ENCODE measurements at regions not wholly inside any gene's neighbourhood (a gene's known extent, or its start where the extent isn't known, plus 50 kb on each side); places are given as distances from the start of the nearest gene placed in this dataset.

DNA sequence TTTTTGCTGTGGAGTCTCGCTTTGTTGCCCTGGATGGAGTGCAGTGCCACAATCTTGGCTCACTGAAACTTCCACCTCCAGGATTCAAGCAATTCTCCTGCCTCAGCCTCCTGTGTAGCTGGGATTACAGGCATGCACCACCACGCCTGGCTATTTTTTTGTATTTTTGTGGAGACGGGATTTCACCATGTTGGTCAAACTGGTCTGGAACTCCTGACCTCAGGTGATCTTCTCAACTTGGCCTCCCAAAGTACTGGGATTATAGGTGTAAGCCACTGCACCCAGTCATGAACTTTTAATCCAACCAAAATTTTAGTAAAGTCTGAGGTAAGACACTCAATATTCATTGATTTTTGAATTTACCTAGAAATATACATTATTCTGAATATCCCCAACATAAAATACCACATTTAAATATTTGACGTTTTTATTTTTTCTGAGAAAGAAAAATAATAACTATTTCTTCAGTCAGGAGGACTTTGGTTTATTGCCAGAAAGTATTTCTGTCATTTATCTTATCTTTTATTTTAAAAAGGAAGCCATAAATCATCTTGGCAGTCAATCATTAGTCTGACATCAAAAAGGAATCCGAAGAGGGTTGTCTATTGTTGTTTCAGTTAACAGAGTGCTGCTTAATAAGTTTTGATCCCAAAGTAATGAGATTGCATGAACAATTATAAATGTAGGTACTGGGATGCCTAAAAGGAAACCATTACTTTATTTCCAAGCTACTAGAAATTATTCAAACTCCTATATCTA, 102.2 kb upstream of the GRIA4 start:
- TF ChIP-seq, protein P1, sequence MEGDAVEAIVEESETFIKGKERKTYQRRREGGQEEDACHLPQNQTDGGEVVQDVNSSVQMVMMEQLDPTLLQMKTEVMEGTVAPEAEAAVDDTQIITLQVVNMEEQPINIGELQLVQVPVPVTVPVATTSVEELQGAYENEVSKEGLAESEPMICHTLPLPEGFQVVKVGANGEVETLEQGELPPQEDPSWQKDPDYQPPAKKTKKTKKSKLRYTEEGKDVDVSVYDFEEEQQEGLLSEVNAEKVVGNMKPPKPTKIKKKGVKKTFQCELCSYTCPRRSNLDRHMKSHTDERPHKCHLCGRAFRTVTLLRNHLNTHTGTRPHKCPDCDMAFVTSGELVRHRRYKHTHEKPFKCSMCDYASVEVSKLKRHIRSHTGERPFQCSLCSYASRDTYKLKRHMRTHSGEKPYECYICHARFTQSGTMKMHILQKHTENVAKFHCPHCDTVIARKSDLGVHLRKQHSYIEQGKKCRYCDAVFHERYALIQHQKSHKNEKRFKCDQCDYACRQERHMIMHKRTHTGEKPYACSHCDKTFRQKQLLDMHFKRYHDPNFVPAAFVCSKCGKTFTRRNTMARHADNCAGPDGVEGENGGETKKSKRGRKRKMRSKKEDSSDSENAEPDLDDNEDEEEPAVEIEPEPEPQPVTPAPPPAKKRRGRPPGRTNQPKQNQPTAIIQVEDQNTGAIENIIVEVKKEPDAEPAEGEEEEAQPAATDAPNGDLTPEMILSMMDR (IDR thresholded peaks at IDR 0.05; ENCODE audit: control insufficient read depth, extremely low read depth, insufficient read depth), result no peak
- H3K4me3 ChIP-seq (ENCODE audit: low read depth, low read length), result no peak overlapping the region

DNA sequence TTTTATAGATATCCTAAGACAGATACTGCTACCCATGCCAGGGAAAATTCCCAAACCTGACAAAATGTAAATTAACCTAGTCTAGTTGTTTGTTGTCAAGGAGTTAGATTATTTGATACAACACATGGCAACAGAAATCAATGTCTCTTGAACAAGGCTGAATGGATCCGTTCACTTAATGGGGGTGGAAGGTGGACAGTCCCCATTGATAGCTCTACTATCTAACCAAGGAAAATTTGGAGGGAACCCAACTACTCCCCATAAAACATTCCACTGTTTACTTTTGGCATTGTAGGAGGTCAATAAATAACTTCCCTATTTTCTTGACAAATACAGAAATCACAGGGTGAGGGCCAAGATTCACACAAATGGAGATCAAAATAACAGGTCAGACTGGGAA, 117.9 kb upstream of the GRIA4 start:
- DNase-seq (ENCODE audit: low read depth), result peak; percentile 52
- TF ChIP-seq, protein P1 (IDR thresholded peaks at IDR 0.05; ENCODE audit: control insufficient read depth, extremely low read depth, insufficient read depth), result no peak
- H3K4me3 ChIP-seq (ENCODE audit: low read depth, low read length), result no peak overlapping the region

More for the DNA sequence above, 102.2 kb upstream of the GRIA4 start:
- no peak for DNase-seq (ENCODE audit: low read depth)

DNA sequence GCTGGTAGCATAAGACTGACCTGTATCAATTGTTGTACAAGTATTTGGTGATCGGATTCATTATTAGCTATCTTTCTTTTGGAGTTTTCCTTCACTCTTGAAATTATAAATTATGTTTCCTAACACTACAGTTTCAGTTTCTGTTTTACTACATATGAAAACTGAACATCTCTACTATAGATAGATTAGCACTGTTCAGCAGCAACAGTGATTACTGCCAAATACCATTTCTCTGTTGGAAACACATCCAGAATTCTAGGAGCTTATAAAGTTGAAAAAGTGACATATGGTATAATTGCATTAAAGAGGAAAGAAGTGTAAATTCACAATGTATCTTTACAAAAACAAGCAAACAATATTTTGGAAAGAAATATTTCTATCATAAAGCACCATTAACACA, 118.5 kb upstream of the GRIA4 start:
- DNase-seq (ENCODE audit: low read depth), result no peak
- TF ChIP-seq, protein P1 (IDR thresholded peaks at IDR 0.05; ENCODE audit: control insufficient read depth, extremely low read depth, insufficient read depth), result no peak
- H3K4me3 ChIP-seq (ENCODE audit: low read depth, low read length), result no peak overlapping the region

DNA sequence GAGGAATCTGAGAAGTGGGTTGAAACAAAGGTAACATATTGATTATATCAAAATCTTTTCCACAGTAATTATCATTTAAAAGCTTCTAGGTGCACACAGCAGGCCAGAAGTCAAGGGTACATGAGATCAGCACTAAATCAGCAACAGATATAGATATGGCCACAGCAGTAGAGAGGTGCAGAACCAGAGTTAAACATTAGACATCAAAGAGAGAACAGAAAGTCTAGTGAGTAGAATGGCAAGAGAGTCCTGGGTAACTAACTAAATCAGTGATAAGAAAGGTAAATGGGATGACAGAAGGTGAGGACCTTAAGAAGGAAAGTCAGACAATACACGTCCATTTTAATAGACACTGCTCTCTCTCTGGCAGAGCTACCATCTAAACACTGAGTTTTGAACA, 119.5 kb upstream of the GRIA4 start:
- no peak overlapping the region for H3K4me3 ChIP-seq (ENCODE audit: low read depth, low read length)
- TF ChIP-seq, protein P1 (IDR thresholded peaks at IDR 0.05; ENCODE audit: control insufficient read depth, extremely low read depth, insufficient read depth), result no peak
- DNase-seq (ENCODE audit: low read depth), result no peak

DNA sequence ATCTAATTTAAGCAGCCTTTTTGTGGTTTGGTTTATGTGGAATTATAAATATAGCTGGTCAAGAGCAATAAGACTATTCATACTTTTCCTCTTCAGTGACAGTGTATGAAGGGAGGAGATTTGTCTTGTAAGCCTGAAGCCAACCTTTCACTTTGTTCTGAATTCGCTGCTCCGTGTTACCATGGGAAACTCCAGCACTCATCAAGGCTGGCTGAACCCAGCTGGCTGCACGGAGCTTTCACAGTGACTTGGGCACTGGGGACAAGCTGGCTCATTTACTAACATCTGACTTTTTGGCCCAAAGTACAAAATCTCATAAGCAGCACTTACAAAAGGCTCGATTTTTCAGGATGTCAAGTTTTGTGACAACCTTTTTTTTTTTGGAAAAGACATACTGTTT, 120.4 kb upstream of the GRIA4 start:
- TF ChIP-seq, protein P1 (IDR thresholded peaks at IDR 0.05; ENCODE audit: control insufficient read depth, extremely low read depth, insufficient read depth), result no peak
- DNase-seq (ENCODE audit: low read depth), result no peak
- no peak overlapping the region for H3K4me3 ChIP-seq (ENCODE audit: low read depth, low read length)

DNA sequence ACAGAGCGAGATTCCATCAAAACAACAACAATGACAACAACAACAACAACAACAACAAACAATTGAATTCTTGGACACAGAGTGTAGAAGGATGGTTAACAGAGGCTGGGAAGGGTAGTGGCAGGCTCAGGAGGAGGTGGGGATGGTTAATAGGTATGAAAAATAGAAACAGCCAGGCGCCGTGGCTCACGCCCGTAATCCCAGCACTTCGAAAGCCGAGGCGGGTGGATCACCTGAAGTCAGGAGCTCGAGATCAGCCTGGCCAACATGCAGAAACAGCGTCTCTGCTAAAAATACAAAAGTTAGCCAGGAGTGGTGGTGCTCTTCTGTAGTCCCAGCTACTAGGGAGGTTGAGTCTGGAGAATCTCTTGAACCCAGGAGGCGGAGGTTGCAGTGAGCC, 122.9 kb upstream of the GRIA4 start:
- H3K4me3 ChIP-seq (ENCODE audit: low read depth, low read length), result no peak overlapping the region
- no peak for DNase-seq (ENCODE audit: low read depth)
- TF ChIP-seq, protein P1 (IDR thresholded peaks at IDR 0.05; ENCODE audit: control insufficient read depth, extremely low read depth, insufficient read depth), result no peak

GRCh38 chr11:105469931-105470330, 139.9 kb upstream of the GRIA4 start:
- no peak overlapping the region for H3K4me3 ChIP-seq (ENCODE audit: low read depth, low read length)
- DNase-seq (ENCODE audit: low read depth), result no peak
- TF ChIP-seq, protein P1 (IDR thresholded peaks at IDR 0.05; ENCODE audit: control insufficient read depth, extremely low read depth, insufficient read depth), result no peak
